ENCODE measurements at regions not wholly inside any gene's neighbourhood (a gene's known extent, or its start where the extent isn't known, plus 50 kb on each side); places are given as distances from the start of the nearest gene placed in this dataset.
"Not testable (repeated sequence)": the region's sequence is repeated elsewhere in the genome, so short reads cannot be mapped to it uniquely, and the experiment has no call there.

- TF ChIP-seq REST (IDR thresholded peaks at IDR 0.05) (no peak), GABPA (IDR thresholded peaks at IDR 0.05 in 1 of 2, conservative IDR thresholded peaks at IDR 0.05 in 1 of 2) (no peak)
- TF ChIP-seq, protein P1, sequence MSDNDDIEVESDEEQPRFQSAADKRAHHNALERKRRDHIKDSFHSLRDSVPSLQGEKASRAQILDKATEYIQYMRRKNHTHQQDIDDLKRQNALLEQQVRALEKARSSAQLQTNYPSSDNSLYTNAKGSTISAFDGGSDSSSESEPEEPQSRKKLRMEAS (IDR thresholded peaks at IDR 0.05) = no peak
These were observed 1092.2 kb downstream of the TYW1 start (continued) for GRCh38 chr7:68088879-68089278.

- DNase-seq (ENCODE audit: low spot score); H3K9me3 ChIP-seq (ENCODE audit: control insufficient read depth in 4 of 4, low read length in 3 of 4): not testable (repeated sequence)
These were observed 1093.6 kb downstream of the TYW1 start for GRCh38 chr7:68090256-68090655.

GRCh38 chr7:68103319-68103718, 1106.7 kb downstream of the TYW1 start:
- Histone ChIP-seq H3K9ac (ENCODE audit: low read depth in 1 of 2, low read length in 2 of 2) (no peak overlapping the region), H3K36me3 (ENCODE audit: control insufficient read depth in 4 of 4, insufficient read depth in 3 of 4, low read depth in 1 of 4, low read length in 3 of 4) (no peaks in the 10 kb centered on the region), H3K27me3 (ENCODE audit: control insufficient read depth in 4 of 4, insufficient read depth in 4 of 4, low read length in 3 of 4) (no peaks in the 10 kb centered on the region), H3K4me3 (ENCODE audit: low read depth in 1 of 3, low read length in 3 of 3) (no peak overlapping the region), H3K4me1 (ENCODE audit: control insufficient read depth in 4 of 4, insufficient read depth in 4 of 4, low read length in 3 of 4) (no peaks in the 10 kb centered on the region), H3K27ac (ENCODE audit: low read depth in 1 of 2, low read length in 2 of 2) (no peak overlapping the region), H3K9me3 (ENCODE audit: control insufficient read depth in 4 of 4, low read length in 3 of 4) (no peaks in the 10 kb centered on the region)
- whole genome bisulfite sequencing = 96% methylated on average over 1 of the region's 1 CpG
- DNase-seq (ENCODE audit: low spot score) = no peak
- TF ChIP-seq CTCF (IDR thresholded peaks at IDR 0.05; ENCODE audit: low read depth, low read length, missing input control) (no peak), FOXA1 (IDR thresholded peaks at IDR 0.05) (no peak), TAF1 (conservative IDR thresholded peaks at IDR 0.05) (no peak), FOXA2 (IDR thresholded peaks at IDR 0.05) (no peak), SP1 (IDR thresholded peaks at IDR 0.05) (no peak)
- TF ChIP-seq, protein P2, sequence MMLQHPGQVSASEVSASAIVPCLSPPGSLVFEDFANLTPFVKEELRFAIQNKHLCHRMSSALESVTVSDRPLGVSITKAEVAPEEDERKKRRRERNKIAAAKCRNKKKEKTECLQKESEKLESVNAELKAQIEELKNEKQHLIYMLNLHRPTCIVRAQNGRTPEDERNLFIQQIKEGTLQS (IDR thresholded peaks at IDR 0.05) = no peak
- TF ChIP-seq, protein P1 (IDR thresholded peaks at IDR 0.05) = no peak

More at GRCh38 chr7:68090256-68090655, 1093.6 kb downstream of the TYW1 start:
- not testable (repeated sequence) for H3K27ac ChIP-seq (ENCODE audit: low read depth in 1 of 2, low read length in 2 of 2); H3K4me3 ChIP-seq (ENCODE audit: low read depth in 1 of 3, low read length in 3 of 3); H3K9ac ChIP-seq (ENCODE audit: low read depth in 1 of 2, low read length in 2 of 2); H3K4me1 ChIP-seq (ENCODE audit: control insufficient read depth in 4 of 4, insufficient read depth in 4 of 4, low read length in 3 of 4); H3K27me3 ChIP-seq (ENCODE audit: control insufficient read depth in 4 of 4, insufficient read depth in 4 of 4, low read length in 3 of 4); H3K36me3 ChIP-seq (ENCODE audit: control insufficient read depth in 4 of 4, insufficient read depth in 3 of 4, low read depth in 1 of 4, low read length in 3 of 4)
- 93% methylated on average over 16 of the region's 19 CpGs for WGBS

- 38% methylated on average over 11 of the region's 11 CpGs for WGBS
- no peak for DNase-seq (ENCODE audit: low spot score)
These were observed 1110.6 kb downstream of the TYW1 start for GRCh38 chr7:68107261-68107660.

More at GRCh38 chr7:68107261-68107660, 1110.6 kb downstream of the TYW1 start:
- no peaks in the 10 kb centered on the region for H3K4me1 ChIP-seq (ENCODE audit: control insufficient read depth in 4 of 4, insufficient read depth in 4 of 4, low read length in 3 of 4)
- H3K4me3 ChIP-seq (ENCODE audit: low read depth in 1 of 3, low read length in 3 of 3) = no peak overlapping the region
- no peaks in the 10 kb centered on the region for H3K9me3 ChIP-seq (ENCODE audit: control insufficient read depth in 4 of 4, low read length in 3 of 4)
- TF ChIP-seq YY1 (IDR thresholded peaks at IDR 0.05) = no peak
- peaks cover 0 to 3% (median 0%) of the 10 kb centered on the region in 4 donors for H3K27me3 ChIP-seq (ENCODE audit: control insufficient read depth in 4 of 4, insufficient read depth in 4 of 4, low read length in 3 of 4)
- no peak overlapping the region for H3K27ac ChIP-seq (ENCODE audit: low read depth in 1 of 2, low read length in 2 of 2)
- H3K9ac ChIP-seq (ENCODE audit: low read depth in 1 of 2, low read length in 2 of 2) = no peak overlapping the region
- H3K36me3 ChIP-seq (ENCODE audit: control insufficient read depth in 4 of 4, insufficient read depth in 3 of 4, low read depth in 1 of 4, low read length in 3 of 4) = no peaks in the 10 kb centered on the region
